RWPE1 (cell line): ENCODE measurements at regions not wholly inside any gene's neighbourhood (a gene's known extent, or its start where the extent isn't known, plus 50 kb on each side); places are given as distances from the start of the nearest gene placed in this dataset.

ENCODE experiments used
- CTCF ChIA-PET: fragments of 350-600 bp; sonication (Branson Sonifier 250); formaldehyde crosslinking; extraction: SDS; loops from one replicate; lab custom pipeline; 2021; lab: Yijun Ruan, JAX
- POLR2A ChIA-PET: fragments of 400-600 bp; formaldehyde crosslinking; extraction: SDS; loops from one replicate; lab custom pipeline; 2020; ENCODE audit warnings: antibody characterized with exemption; ENCODE audit not compliant: low non-redundant PET; lab: Yijun Ruan, JAX
- DNase-seq: peaks from one replicate; pipeline ENCODE4 v3.0.0; 2012; ENCODE audit warnings: low spot score
- H3K27ac ChIP-seq: fragments of 450-650 bp; 2 replicates; pipeline ENCODE4 v1.5.1; 2017
- TF ChIP-seq, protein P1 (sequence below): fragments of 450-650 bp; conservative IDR thresholded peaks from 2 replicates; pipeline ENCODE4 v1.5.1; 2017; ENCODE audit warnings: low read depth, mild to moderate bottlenecking

DNA sequence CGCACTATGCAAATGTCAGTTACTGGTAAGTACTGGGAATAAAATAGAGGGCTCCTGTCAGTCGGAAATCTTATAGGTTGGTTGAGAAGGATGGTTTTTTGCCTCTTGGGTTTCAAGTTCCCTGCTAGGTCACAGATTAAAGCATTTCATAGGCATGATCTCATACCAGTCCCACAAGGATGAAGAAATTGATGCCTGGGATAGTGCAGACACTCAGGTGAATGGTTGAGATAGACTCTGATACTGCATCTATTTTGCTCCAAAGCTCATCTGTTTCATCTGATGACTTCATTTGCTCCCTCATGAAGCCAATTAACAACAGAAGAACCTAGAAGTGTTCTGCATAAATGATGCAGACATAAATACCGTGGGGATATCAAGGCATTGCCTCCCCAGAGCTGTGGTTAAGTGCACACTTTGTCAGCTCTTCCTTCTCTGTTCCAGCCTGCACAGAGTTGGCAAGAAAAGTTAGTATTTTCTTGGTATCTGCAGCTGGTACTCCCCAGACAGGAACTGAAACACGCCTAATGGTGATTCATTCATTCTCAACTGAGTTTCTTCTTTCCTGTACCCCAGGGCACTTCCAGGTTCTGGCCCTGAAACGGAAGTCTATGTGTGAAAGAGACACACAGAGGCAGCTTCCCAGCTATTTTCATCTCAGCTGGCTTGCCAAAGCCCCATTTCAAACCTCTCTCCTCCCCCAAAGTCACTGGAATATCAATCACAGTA, 418.3 kb upstream of the SALL1 start:
- H3K27ac ChIP-seq: no peak overlapping the region
- peak; percentile 81 for DNase-seq
- TF ChIP-seq, protein P1, sequence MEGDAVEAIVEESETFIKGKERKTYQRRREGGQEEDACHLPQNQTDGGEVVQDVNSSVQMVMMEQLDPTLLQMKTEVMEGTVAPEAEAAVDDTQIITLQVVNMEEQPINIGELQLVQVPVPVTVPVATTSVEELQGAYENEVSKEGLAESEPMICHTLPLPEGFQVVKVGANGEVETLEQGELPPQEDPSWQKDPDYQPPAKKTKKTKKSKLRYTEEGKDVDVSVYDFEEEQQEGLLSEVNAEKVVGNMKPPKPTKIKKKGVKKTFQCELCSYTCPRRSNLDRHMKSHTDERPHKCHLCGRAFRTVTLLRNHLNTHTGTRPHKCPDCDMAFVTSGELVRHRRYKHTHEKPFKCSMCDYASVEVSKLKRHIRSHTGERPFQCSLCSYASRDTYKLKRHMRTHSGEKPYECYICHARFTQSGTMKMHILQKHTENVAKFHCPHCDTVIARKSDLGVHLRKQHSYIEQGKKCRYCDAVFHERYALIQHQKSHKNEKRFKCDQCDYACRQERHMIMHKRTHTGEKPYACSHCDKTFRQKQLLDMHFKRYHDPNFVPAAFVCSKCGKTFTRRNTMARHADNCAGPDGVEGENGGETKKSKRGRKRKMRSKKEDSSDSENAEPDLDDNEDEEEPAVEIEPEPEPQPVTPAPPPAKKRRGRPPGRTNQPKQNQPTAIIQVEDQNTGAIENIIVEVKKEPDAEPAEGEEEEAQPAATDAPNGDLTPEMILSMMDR: no peak
- POLR2A ChIA-PET: no interaction called here
- CTCF ChIA-PET: interaction anchor here (0.6 kb wide), 2 partner anchors 11 to 14 kb away, joined by 3 read pairs; no protein-coding TSS in a partner anchor

DNA sequence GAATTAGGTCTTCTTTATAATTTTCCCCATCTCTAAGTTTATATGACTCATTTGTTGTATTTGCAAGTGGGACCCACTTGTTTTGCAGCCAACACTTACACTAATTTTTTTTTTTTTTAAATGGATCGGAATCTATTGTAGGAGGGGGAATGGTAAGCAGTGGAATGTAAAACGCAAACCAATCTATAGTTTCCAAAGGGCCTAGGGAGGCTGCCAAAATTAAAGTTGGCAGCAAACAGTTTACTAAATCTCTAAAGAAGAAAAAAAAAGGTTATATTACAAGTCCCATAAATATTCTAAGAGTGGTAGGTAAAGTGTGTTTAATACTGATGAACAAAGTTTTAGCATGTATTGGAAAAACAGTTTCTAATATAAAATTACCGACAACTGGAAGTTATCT, 416.8 kb upstream of the SALL1 start:
- CTCF ChIA-PET: interaction anchor here (0.6 kb wide), 1 partner anchor 127 kb away, joined by 3 read pairs; no protein-coding TSS in a partner anchor
- TF ChIP-seq, protein P1: no peak
- no peak overlapping the region for H3K27ac ChIP-seq
- POLR2A ChIA-PET: no interaction called here
- DNase-seq: no peak

DNA sequence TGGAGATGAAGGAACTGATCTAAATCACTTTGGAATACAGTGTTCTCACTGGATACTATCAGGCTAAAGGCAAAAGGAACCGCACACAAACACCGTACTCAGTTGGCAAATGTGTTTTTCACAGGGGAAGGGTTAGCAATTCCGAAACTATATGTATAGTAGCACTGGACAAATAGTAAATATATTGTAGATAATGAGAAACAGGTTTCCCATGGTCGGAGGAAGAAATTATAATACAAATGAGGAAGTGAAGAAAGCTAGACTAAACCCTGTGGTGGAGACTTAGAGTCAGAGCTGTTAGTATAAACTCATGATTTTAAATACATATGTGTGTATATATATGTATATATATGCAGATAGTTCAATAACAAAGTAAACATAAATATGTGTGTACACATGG, 414.1 kb upstream of the SALL1 start:
- CTCF ChIA-PET: interaction anchor here (0.6 to 0.7 kb wide), 3 partner anchors 74 to 159 kb away, joined by 3 to 8 read pairs (median 4); no protein-coding TSS in a partner anchor

DNA sequence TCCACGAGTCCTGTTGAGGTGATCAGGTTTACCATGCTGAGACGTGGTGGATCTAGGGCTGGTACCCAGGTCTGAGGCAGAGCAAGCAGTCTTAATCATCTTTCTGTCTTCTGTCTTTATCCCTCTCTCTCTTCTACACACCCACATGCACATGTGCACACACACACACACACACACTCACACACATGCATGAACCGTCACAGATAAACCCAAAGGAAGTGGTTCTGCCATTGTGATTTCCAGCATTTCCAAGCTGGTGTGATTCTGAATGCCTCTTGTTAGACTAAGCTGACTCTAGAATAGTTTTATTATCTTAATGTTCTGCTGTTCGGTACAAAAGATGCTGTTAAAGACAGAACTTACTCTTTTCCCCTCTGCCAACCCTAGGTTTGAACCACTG, 411.8 kb upstream of the SALL1 start:
- H3K27ac ChIP-seq: no peak overlapping the region
- POLR2A ChIA-PET: no interaction called here
- no peak for DNase-seq
- TF ChIP-seq, protein P1: no peak
- CTCF ChIA-PET: no interaction called here

More for the DNA sequence above, 414.1 kb upstream of the SALL1 start:
- POLR2A ChIA-PET: no interaction called here
- DNase-seq: no peak
- H3K27ac ChIP-seq: no peak overlapping the region
- TF ChIP-seq, protein P1: no peak

DNA sequence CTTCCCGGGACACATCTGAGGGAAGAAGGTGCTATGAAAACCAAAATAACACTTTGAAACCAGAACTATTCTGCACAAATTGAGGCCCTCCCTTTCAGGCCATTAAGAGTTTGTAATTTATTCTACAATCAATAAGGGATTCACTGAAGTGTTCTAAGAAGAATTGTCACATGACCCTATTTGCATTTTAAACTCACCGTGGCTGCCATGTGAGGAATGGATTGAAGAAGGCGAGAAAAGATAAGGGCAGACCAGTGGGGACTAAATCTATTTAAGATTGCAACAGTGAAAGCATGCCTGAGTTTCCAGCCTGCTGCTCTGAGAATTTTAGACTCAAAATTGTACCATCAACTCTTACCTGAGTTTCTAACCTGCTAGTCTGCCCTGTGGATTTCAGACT, 408.8 kb upstream of the SALL1 start:
- DNase-seq: no peak
- ChIA-PET CTCF (interaction anchor here (0.6 kb wide), 1 partner anchor 412 kb away, joined by 3 read pairs; no protein-coding TSS in a partner anchor), POLR2A (no interaction called here)
- TF ChIP-seq, protein P1: no peak
- no peak overlapping the region for H3K27ac ChIP-seq

DNA sequence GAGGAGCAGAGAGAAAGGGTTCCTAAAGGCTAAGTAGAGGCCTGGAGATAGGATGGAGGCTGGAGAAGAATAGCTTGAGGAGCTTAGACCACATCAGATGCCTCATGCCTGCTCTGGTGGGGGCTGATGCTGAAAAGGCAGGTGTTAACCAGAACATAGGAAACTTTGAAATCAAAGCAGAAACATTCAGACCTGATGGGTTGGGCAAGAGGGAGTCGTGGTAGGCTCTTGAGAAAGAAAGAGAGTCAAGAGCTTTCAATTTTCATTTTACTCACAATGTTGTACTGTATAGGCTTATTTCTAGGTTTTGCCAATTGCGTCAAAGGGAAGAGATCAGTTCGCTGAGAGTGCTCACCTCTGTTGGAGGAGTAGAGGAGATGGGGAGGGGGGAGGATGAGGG, 406.6 kb upstream of the SALL1 start:
- no peak for DNase-seq
- TF ChIP-seq, protein P1: no peak
- peak overlapping the region; percentile 74; the same call in 1 of the 2 replicates for H3K27ac ChIP-seq
- POLR2A ChIA-PET: no interaction called here
- CTCF ChIA-PET: interaction anchor here (0.6 kb wide), 1 partner anchor 12 kb away, joined by 3 read pairs; no protein-coding TSS in a partner anchor
